Femur (tissue), 1 donor: ENCODE measurements at regions not wholly inside any gene's neighbourhood (a gene's known extent, or its start where the extent isn't known, plus 50 kb on each side); places are given as distances from the start of the nearest gene placed in this dataset.

Experiments used
- DNase-seq: peaks from one replicate; pipeline ENCODE4 v3.0.0-alpha.2; 2017

DNA sequence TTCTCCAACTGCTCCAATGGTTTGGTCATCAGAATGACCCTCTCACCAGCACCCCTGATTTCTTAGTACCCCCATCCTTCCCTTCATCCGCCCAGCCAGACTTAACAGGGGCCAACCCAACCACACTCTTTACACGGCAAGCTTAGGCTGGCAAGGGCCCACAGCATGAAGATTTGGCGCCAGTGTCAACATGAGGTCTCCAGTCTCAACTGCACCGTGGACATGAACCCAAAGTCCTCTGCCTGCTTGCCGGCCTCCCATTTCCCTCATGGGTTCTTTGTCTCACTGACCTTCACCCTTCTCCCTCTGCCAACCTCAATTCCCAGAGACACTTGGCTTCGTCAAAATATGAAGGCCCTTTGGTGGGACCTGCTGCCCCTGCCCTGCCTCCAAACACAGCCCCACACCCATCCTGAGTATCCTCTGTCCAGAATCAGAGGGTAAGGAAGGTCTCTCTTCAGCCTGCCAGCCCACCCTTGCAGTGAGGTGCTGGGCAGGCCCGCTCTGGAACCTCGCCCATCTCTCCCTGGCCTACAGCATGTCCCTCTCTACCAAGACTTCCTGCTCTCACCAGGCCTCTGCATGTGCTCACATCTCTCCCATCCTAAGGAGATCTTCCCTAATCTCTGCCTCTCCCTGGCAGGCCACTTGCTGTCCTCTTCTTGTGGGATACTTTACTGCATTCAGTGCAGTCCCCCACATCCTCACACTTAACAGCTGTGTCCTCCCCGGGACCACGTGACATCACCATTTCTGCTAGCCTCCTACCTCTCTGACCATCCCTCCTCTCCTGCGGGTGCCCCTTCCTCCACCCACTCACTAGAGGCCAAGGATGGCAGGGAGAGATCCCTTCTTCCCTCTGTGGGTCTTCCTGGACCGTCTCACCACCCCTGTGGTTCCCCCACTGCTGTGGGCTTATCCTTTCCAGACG, 91.7 kb upstream of the ZMIZ1 start:
- DNase-seq = peak; percentile 19

DNA sequence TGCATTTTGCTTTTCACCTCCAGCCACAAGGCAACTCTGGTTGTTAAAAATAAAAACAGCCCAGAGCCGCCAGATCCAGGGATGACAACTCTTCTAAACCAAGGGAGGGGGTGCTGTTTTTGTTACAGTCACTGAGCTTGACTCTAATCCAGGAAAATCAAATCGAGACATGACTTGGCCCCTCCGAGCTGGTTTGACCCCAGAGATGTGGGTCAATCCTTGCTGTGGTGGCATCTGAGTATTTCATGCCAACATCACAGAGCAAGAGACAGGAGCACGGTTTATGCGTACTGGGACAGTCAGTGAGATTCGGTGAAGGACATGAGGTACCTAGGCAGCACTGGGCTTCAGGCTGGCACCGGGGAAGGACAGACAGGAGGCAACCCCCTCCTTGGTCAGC, 88.8 kb upstream of the ZMIZ1 start:
- no peak for DNase-seq

DNA sequence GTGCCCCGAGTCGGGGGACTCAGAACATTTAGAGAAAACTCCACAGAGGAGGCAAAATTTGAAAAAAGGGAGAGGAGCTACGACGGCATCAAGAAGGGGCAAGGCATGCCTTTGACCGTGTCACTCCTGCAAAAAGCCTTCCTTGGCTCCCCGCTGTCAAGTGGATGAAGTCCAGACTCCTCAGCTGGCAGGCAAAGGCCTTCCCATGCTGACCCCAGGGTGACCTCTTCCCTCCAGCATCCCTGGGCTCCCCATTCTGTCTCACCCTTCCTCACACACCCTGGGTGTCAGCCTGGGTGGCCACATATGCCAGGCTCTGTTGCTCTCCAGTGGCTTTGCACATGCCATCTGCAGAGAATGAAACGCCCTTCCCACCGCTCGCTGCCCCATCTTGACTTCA, 88.4 kb upstream of the ZMIZ1 start:
- DNase-seq = no peak

DNA sequence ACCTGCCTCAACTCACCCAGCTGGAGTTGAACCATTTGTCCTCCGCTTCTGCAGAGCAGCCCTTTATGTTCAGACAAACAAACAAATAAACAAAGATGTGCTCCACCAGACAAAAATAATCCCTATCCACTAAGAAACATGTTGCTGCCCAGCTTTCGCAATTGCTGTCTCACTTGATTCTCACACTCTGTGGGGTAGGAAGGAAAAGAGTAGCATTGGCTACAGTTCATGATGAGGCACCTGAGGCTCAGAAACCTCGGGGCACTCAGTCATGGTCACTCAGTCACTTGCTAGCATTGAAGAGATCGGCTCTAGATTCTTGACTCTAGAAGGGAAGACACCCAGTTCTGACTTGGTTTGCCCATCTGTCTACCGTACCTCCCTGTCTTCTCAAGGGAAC, 88.0 kb upstream of the ZMIZ1 start:
- DNase-seq = no peak

DNA sequence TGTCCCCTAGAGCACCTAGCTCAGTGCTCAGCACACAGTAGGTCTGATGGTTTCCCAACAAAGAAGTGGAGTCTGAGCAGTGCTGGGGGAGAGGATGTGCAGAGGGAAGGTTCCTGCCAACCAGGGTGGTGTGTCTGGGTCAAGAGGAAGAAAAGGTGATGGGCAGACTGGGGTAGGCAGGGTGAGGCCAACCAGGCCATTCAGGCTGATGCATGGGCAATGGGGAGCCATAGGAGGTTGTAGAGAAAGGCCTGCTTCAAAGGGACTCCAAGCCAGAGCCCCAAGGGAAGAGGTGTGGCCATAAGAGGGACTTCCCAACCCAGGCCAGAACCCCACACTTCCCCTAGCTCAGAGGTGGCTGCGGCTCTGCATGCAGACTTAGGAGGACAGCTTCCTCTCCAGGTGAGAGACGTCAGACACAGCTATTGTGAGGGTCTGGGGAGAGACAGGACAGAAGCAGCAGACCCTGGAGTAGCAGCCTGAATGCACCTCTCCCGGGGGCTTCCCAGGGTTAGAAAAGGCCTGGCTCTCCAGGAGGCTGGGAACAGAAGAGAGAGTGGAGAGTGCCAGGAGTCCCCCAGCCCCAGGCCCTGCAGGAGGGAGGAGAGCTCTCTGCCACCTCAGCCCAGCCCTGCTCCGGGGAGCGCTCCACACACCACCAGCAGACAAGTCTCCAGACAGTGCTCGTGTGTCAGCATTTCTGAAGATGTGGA, 87.4 kb upstream of the ZMIZ1 start:
- DNase-seq = no peak

DNA sequence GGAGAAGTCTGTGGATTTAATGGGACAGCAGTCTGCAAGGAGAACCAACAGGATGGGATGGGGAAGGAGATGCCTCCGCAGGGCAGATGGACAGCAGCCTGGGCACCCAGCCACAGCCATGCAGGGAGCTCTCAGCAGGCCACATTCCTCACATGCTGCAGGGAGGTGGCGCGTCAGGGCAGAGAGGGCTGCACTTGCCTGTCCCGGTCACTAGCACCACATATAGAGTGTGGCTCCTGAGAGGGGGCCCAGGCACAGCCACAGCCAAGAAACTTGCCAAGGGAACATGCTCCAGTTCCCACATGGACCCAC, 86.8 kb upstream of the ZMIZ1 start:
- peak; percentile 43 for DNase-seq

DNA sequence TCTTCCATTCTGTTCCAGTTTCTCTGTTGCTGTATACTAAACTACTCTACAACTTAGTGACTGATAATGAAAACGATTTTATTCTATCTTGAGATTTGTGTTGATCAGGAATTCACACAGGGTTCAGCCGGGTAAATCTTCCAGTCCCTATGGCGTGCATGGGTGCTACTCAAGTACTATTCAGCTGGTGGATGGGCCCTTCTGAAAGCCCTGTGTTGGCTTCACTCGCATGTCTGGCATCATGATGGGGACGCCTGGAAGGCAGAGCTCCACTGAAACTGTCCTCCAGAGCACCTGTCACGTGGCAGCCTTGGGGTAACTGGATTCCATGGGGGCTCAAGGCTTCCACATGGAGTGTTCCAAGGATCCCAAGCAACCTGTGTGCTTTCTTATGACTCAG, 86.0 kb upstream of the ZMIZ1 start:
- no peak for DNase-seq

DNA sequence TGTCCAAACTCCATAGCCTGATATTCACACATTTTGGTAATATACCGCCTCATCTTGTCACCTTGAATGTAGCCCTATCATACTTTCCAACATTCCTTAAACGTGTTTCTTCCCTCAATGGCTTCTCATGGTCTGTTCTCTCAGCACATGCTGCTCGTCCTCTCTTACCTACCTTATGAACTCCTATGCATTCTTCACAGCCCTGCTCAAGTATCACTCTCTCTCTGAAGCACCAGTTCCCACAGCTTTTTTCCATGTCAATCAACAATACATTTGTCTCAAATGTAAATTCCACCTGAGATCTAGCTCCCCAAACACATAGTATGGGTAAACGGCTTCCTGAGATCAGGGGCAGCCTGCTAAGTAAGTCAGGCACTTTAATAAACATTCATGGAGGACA, 85.2 kb upstream of the ZMIZ1 start:
- DNase-seq = no peak

DNA sequence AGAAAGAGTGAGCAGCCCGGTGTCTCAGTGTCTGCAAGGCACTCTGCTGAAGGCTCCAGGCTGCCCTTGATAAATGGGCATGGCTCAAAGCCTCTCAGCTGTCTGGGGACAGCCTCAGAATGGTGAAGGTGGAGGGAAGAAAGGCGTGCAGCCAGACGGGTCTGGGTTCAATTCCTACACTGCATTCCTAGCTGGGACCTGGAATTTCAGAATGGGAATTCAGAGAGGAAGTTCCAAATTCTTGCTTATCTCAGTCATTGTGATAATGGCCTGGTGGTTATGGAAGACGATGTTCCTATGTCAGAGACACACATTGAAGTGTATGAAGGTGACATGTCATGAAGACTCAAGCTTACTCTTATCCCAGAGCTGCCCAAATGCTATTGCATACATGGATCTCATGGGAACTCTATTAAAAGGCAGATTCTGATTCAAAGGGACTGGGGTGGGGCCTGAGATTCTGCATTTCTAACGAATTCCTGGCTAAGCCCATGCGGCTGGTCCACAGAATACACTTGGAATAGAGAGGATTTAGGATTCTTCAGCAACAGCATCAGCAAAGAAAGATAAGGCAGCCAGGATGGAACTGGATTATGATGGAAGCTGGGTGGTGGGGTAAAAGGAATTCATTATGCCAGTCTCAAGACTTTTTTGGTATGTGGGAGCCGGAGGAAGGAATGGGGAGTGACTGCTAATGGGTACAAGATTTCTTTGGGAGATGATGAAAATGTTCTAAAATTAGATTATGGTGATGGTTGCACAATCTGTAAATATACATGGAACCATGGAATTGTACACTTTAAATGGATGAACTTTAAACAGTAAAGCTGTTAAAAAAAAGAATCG, 82.6 kb upstream of the ZMIZ1 start:
- DNase-seq = no peak

DNA sequence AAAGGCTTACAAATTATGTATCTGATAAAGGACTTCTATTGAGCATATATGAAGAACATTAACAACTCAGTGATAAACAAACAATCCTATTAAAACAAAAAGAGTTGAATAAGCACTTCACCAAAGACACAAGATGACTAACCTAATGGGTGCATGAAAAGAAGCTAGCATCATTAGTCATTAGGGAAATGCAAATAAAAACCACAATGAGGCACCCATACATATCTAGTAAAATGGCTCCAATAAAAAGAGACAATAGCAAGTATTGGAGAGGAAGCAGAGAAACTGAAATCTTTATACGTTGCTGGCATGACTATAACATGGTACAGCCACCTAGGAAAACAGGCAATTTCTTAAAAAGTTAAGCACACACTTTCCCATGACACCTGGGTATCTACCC, 77.6 kb upstream of the ZMIZ1 start:
- DNase-seq = no peak

DNA sequence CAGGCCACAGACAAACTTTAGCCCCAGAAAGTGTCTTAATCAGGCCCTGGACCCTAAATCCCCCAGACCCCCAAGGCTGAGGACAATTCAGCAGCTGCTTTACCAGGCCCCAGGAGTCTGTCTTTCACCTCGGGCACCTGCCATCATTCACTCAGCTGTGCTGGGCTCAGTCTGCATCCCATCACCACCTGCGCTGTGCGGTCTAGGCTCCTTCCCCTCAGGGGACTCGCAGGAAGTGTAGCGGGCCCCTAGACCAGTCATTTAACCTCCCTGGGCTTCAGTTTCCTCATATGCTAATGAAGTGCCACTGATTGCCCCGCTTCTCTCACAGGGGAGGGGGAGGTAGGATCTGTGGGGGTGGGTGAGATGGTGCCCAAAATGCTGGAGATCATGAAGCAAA, 76.4 kb upstream of the ZMIZ1 start:
- no peak for DNase-seq

DNA sequence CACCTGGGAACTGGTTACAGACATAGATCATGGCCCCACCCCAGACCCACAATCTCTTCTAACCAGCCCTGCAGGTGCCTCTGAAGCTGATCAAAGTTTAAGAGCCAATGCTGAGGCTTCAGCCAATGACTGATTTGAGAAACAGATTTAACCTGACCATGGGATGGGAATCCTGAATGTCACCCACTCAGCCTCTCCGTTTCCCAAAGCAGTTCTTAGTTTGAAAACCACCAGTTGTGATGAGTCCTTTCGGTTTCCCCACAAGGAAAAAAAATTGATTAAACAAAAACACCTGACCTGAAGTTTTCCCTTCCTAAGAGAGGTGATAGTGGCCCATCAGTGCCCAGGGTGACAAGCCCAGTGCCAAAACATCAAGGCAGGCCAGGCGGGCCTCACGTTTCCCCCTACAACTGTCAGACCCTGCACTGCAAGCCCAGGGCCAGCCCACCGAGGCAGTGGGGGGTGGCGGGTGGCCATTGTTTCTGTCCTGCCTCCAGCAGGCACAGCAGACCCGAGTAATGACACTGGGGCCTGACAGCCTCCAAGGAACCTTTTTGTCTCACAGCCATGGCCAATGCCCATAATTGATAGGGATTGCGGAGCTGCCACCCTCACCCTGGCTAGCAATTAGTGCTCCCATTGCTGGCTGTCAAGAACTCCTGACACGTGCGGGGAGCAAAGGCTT, 75.4 kb upstream of the ZMIZ1 start:
- no peak for DNase-seq

DNA sequence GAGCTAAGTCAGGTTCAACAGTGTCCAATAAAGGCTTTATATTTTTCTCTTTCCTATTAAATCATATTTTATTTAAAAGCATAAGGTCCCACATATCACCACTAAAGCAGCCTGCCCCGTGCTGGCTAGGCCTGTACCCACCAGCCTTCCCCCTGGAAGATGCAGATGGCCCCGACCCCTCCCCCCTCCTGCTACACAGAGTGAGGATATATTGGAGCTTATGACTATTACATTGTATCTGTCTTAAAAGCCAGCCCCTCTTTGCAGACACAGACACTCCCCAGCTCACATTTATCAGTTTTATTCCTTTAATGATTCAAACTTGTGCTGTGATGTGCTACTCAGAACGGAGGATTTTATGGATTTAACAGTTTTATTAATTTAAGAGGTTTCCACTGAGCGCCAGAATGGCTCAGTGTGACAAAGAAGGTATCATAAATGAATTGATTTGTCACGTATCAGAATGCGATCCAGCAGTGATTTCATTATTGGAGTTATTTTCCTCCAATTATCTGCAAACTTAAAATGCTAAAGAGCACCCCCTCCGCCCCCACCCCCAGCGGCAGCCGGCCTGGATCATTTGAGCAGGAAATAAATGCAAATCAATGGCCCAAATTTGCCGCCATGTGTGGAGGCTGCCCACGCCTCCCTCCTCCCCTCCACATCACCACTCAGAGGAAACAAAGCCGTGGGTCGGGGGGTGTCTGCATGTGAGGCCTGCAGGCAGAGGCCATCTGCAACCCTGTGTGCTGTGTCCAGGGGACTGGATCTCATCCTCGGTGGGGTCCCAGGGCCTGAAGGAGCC, 72.6 kb upstream of the ZMIZ1 start:
- no peak for DNase-seq

DNA sequence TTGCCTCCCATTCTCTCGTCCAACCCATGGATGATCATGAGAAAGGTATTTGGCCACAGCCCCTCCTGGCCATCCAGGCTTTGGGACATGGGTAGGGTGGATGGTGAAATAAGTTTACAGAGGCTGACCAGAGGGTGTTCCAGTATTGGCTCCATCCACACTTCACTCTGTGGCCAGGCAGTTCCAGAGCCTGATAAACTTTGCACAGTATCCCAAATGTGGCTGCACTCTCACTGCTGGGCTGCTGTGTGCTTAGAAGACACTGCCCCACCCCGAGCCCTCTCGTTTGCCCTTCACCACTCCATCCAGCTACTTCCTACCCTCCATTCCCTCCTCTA, 72.0 kb upstream of the ZMIZ1 start:
- DNase-seq = no peak

DNA sequence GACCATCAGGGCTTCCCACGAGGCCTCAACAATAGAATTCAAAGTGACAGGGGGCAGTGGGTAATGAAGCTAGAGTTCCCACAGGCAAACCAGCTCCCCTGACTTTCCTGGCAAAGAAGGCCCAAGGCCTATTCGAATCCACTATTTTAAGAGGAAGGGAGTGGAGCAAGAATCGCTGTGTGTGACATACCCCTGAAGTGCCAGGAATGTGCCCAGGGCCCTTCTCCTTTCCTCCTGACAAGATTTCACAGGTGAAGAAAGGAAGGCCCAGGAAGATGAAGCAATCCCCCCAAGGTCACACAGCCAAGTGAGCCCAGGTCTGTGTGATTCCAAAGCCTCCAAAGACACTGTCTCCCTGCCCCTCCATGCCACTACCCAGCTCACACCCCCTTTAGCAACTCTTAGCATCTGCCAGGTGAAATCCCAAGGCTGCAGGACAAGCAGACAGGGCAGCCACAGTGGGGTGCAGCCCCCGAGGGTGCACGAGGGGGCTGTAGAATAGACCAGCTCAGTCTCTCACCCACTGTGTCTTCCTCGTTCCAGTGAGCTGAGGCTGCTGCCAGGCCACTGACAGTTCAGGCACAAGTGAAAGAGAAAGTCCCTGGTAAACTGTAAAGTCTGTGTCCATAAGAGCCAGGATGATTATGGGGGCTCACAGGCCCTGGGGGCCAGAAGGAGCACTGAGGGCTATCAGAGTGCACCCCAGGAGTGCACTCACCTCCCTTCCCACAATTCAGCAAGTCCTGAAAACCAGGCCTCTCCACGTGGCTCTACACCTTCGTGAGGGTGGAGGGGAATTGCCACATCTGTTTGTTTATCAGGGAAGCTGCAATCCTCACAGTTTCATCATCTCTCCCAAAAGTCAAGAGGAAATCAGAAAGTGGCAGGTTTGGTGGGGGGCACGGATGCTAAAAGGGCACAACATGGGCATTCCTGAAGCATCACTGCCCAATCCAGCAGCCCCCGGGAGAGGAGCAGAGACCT, 70.8 kb upstream of the ZMIZ1 start:
- DNase-seq = no peak

DNA sequence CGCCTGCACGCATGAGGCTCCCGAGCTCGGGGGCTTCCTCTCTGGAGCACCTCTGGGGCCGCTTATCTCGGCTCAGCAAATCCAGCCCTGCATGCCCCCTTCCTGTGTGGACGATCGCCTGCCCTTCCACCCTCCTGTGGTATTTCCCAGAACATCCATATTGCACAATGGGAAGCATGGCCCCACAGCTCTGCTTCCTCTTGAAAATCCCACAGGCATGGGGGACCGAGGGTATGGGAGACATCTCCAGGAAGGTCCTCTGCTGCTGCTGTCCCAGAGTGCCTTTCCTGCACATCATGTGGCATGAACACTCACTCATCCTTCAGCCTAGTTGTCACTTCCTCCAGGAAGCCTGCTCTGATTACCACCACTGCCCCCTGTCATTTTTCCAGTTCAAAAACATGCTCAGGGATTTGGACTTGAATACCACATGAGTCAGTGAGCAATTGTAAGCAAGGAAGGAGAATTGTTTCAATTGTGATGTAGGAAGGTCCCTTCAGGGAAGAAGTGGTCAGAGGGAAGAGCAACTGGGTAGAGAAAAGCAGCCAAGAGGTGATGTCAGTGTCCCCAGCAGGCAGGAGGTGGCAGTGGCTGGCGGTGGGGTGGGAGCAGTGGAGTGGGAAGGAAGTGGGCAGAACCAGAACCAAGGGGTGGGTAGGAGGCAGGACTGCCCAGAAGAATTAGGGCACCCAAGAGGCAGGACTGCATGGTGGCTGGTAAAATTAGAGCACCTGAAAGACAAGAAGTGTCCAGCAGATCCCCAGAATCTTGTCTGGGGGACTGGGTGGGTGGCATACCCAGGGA, 67.5 kb upstream of the ZMIZ1 start:
- no peak for DNase-seq

DNA sequence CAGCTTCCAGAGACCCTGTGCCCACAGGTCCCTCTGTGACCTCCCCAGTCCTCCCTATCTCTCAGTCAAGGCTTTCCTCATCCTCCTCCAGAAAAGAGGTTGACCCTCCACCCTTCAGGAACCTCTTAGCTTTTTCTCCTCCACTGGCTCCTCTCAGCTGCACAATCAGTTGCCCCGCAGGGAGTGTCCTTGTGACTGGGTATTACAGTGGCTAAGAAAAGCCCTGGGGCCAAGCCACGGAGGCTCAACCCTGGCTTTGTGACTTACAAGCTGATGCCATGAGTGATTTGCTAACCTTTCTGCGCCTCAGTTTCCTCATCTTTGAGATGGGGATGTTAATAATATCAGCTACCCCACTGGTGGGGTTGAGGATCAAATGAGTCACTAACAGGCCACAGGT, 66.4 kb upstream of the ZMIZ1 start:
- no peak for DNase-seq

DNA sequence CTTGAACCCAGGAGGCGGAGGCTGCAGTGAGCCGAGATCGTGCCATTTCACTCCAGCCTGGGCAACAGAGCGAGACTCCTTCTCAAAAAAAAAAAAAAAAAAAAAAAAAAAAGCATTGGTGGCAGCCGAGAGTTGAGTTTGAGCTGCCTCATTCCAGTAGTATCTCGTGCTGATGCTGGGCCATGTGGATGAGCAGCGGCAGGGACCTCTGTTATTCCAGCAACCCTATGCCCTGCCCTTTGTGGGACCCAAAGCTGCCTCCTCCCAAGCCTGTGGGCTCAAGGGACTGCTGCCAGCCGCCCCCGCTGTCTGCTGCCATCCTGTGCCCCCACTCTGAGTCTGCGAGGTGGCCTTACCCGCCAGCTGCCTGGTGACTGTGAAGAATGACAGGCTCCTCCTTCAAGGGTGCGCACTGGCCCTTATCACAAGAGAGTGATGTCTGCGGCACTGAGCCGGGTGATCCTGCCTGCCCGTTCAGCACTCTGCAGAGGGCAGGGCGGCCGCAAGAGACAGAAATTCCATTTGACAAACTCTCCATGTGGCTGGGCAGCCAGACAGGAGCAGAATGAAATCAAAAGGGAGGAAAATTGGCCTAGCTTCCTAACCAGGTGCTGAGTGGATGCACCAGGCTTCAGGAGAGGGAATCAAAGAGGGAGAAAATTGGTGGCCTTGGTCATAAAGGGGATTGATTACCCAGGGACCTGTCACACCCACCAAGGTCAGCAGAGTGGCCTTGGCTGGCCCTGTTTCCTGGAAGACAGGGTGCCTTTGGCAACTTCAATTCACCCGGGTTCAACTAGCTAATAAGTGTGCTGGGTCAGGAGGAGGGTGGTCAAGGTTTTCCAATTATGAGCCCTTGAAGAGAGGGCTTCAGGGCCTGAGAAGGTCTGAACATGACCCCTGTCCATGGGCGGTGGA, 65.3 kb upstream of the ZMIZ1 start:
- no peak for DNase-seq

DNA sequence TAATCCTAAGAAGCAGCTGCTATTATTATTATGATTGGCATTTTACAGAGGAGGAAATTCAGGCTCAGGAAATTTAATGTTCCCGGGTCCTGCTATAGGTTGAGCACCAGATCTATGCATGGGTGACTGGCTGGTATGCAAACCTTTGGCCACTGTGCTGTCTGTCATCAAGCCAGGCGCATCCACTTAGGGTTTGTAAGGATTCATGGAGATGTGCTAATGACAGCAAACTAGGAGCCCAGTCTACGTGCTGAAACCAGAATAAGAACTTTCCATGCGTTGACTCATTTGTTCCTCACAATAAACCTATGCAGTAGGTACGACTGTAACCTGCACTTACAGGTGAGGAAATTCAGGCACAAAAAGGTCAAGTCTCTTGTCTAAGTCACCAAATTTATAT, 64.5 kb upstream of the ZMIZ1 start:
- no peak for DNase-seq
